Liver (tissue), 8 donors: ENCODE measurements at regions not wholly inside any gene's neighbourhood (a gene's known extent, or its start where the extent isn't known, plus 50 kb on each side); places are given as distances from the start of the nearest gene placed in this dataset.
A peak's percentile ranks its signal among the peaks of the same experiment; 100 is the strongest.

Experiments used
- DNase-seq: peaks from one replicate; pipeline ENCODE4 v3.0.0-alpha.2; 2017; ENCODE audit warnings: low spot score
- H3K27ac ChIP-seq, 2 donors: one replicate each; pipeline ENCODE4 v1.7.0; 2013; ENCODE audit warnings: inconsistent platforms in 2 of 2, low read length in 2 of 2, control low read depth in 1 of 2, low read depth in 1 of 2, mild to moderate bottlenecking in 1 of 2
- H3K27me3 ChIP-seq, 4 donors: one replicate each; pipeline versions ENCODE4 v1.6.1 to v1.7.0; 2013; ENCODE audit warnings: low read length in 3 of 4, inconsistent platforms in 1 of 4, mild to moderate bottlenecking in 1 of 4, moderate library complexity in 1 of 4; ENCODE audit not compliant: control insufficient read depth in 4 of 4, insufficient read depth in 4 of 4
- H3K36me3 ChIP-seq, 4 donors: one replicate each; pipeline versions ENCODE4 v1.6.1 to v1.7.0; 2013; ENCODE audit warnings: low read length in 3 of 4, mild to moderate bottlenecking in 3 of 4, low read depth in 1 of 4, moderate library complexity in 1 of 4; ENCODE audit not compliant: control insufficient read depth in 4 of 4, insufficient read depth in 3 of 4
- H3K4me1 ChIP-seq, 4 donors: one replicate each; pipeline versions ENCODE4 v1.6.1 to v1.7.0; 2013; ENCODE audit warnings: low read length in 3 of 4, mild to moderate bottlenecking in 3 of 4, moderate library complexity in 1 of 4; ENCODE audit not compliant: control insufficient read depth in 4 of 4, insufficient read depth in 4 of 4
- H3K4me3 ChIP-seq, 3 donors: one replicate each; pipeline versions ENCODE4 v1.6.1 to v1.7.0; 2013; ENCODE audit warnings: low read length in 3 of 3, control low read depth in 1 of 3, low read depth in 1 of 3, mild to moderate bottlenecking in 1 of 3
- H3K9ac ChIP-seq, 2 donors: one replicate each; pipeline ENCODE4 v1.7.0; 2013; ENCODE audit warnings: low read length in 2 of 2, mild to moderate bottlenecking in 2 of 2, moderate library complexity in 2 of 2, control low read depth in 1 of 2, low read depth in 1 of 2
- H3K9me3 ChIP-seq, 4 donors: one replicate each; pipeline versions ENCODE4 v1.6.1 to v1.7.0; 2013; ENCODE audit warnings: low read length in 3 of 4; ENCODE audit not compliant: control insufficient read depth in 4 of 4
- ATF3 ChIP-seq: IDR thresholded peaks from 2 replicates; pipeline ENCODE4 v1.6.1; 2016; ENCODE audit warnings: antibody characterized with exemption
- CTCF ChIP-seq: fragments of 150-350 bp; IDR thresholded peaks from 2 replicates; pipeline ENCODE4 v1.5.1; 2017; ENCODE audit warnings: improper control_type of control experiment, low read depth, low read length; ENCODE audit not compliant: missing input control
- FOXA1 ChIP-seq: IDR thresholded peaks from 2 replicates; pipeline ENCODE4 v1.6.1; 2016; ENCODE audit warnings: antibody characterized with exemption
- FOXA2 ChIP-seq: IDR thresholded peaks from 2 replicates; pipeline ENCODE4 v1.6.1; 2016; ENCODE audit warnings: antibody characterized with exemption
- GABPA ChIP-seq, 2 donors: IDR thresholded peaks in 1 of 2; conservative IDR thresholded peaks in 1 of 2; 2 replicates each; pipeline ENCODE4 v1.6.1; 2016; ENCODE audit warnings: antibody characterized with exemption in 2 of 2, mild to moderate bottlenecking in 1 of 2, moderate library complexity in 1 of 2
- HNF4A ChIP-seq, 2 donors: conservative IDR thresholded peaks; 2 replicates each; pipeline ENCODE4 v1.6.1; 2016; ENCODE audit warnings: antibody characterized with exemption in 2 of 2, mild to moderate bottlenecking in 2 of 2
- HNF4G ChIP-seq: IDR thresholded peaks from 2 replicates; pipeline ENCODE4 v1.6.1; 2016; ENCODE audit warnings: antibody characterized with exemption
- JUND ChIP-seq, 2 donors: IDR thresholded peaks; 2 replicates each; pipeline ENCODE4 v1.6.1; 2016; ENCODE audit warnings: antibody characterized with exemption in 2 of 2
- MAX ChIP-seq: IDR thresholded peaks from 2 replicates; pipeline ENCODE4 v1.6.1; 2016; ENCODE audit warnings: antibody characterized with exemption
- NR2F2 ChIP-seq: IDR thresholded peaks from 2 replicates; pipeline ENCODE4 v1.6.1; 2016; ENCODE audit warnings: antibody characterized with exemption
- RAD21 ChIP-seq, 2 donors: IDR thresholded peaks; 2 replicates each; pipeline ENCODE4 v1.6.1; 2016; ENCODE audit warnings: antibody characterized with exemption in 2 of 2, mild to moderate bottlenecking in 2 of 2
- RXRA ChIP-seq, 2 donors: IDR thresholded peaks; 2 replicates each; pipeline ENCODE4 v1.6.1; 2017 to 2018; ENCODE audit warnings: antibody characterized with exemption in 2 of 2, mild to moderate bottlenecking in 1 of 2
- SP1 ChIP-seq: IDR thresholded peaks from 2 replicates; pipeline ENCODE4 v1.6.1; 2018; ENCODE audit warnings: antibody characterized with exemption, mild to moderate bottlenecking
- TAF1 ChIP-seq: conservative IDR thresholded peaks from 2 replicates; pipeline ENCODE4 v1.6.1; 2016; ENCODE audit warnings: antibody characterized with exemption, mild to moderate bottlenecking
- YY1 ChIP-seq: IDR thresholded peaks from 2 replicates; pipeline ENCODE4 v1.6.1; 2016; ENCODE audit warnings: antibody characterized with exemption, mild to moderate bottlenecking
- ZBTB33 ChIP-seq: IDR thresholded peaks from 2 replicates; pipeline ENCODE4 v1.6.1; 2016; ENCODE audit warnings: antibody characterized with exemption
- WGBS: extraction: QIAGEN DNeasy Blood & Tissue Kit; methylation state at CpG from one replicate; pipeline ENCODE4 v1.1.7; 2013; 5-methylcytosine and 5-hydroxymethylcytosine counted together
- donor health status: healthy.
- donor health status: healthy.
- donor health status: healthy.
- donor health status: healthy.
- donor health status: healthy.

GRCh38 chr2:12151716-12152115, 405.3 kb downstream of the LPIN1 start:
- no peaks in the 10 kb centered on the region for H3K9me3 ChIP-seq
- no peak overlapping the region for H3K27ac ChIP-seq
- no peak for DNase-seq
- H3K27me3 ChIP-seq: peaks cover 0 to 2% (median 0%) of the 10 kb centered on the region in 4 donors
- 69% methylated on average over 6 of the region's 6 CpGs for WGBS
- no peaks in the 10 kb centered on the region for H3K36me3 ChIP-seq
- no peak for TF ChIP-seq JUND (IDR thresholded peaks at IDR 0.05)
- TF ChIP-seq GABPA (IDR thresholded peaks at IDR 0.05 in 1 of 2, conservative IDR thresholded peaks at IDR 0.05 in 1 of 2): no peak
- no peak for TF ChIP-seq TAF1
- no peak for TF ChIP-seq YY1
- TF ChIP-seq FOXA2: no peak
- no peak for TF ChIP-seq NR2F2
- TF ChIP-seq HNF4G: no peak
- H3K4me1 ChIP-seq: peaks cover 0 to 2% (median 0%) of the 10 kb centered on the region in 4 donors
- no peak overlapping the region for H3K9ac ChIP-seq
- no peak overlapping the region for H3K4me3 ChIP-seq

GRCh38 chr2:12152888-12153287, 406.5 kb downstream of the LPIN1 start:
- no peaks in the 10 kb centered on the region for H3K9me3 ChIP-seq
- TF ChIP-seq MAX: no peak
- no peak for TF ChIP-seq ZBTB33
- no peak for TF ChIP-seq NR2F2
- H3K27me3 ChIP-seq: peaks cover 0 to 2% (median 0%) of the 10 kb centered on the region in 4 donors
- no peak overlapping the region for H3K27ac ChIP-seq
- H3K9ac ChIP-seq: no peak overlapping the region
- 22% methylated on average over 3 of the region's 3 CpGs for WGBS
- peaks cover 0 to 2% (median 0%) of the 10 kb centered on the region in 4 donors for H3K4me1 ChIP-seq
- DNase-seq: no peak
- no peaks in the 10 kb centered on the region for H3K36me3 ChIP-seq
- H3K4me3 ChIP-seq: no peak overlapping the region

GRCh38 chr2:12155303-12156051, 409.0 kb downstream of the LPIN1 start:
- WGBS: 69% methylated on average over 6 of the region's 6 CpGs
- DNase-seq: no peak
- H3K27me3 ChIP-seq: peaks cover 0 to 2% (median 0%) of the 10 kb centered on the region in 4 donors
- no peaks in the 10 kb centered on the region for H3K9me3 ChIP-seq
- no peaks in the 10 kb centered on the region for H3K36me3 ChIP-seq
- no peak overlapping the region for H3K9ac ChIP-seq
- peaks cover 0 to 2% (median 0%) of the 10 kb centered on the region in 4 donors for H3K4me1 ChIP-seq
- no peak overlapping the region for H3K27ac ChIP-seq
- H3K4me3 ChIP-seq: no peak overlapping the region
- no peak for TF ChIP-seq ZBTB33
- TF ChIP-seq TAF1: no peak
- TF ChIP-seq ATF3: no peak
- TF ChIP-seq CTCF: no peak
- TF ChIP-seq HNF4A (conservative IDR thresholded peaks at IDR 0.05): no peak
- TF ChIP-seq FOXA1: no peak
- no peak for TF ChIP-seq JUND (IDR thresholded peaks at IDR 0.05)
- TF ChIP-seq NR2F2: peak; percentile 54
- peak in 1 of 2 donors; percentile 14 for TF ChIP-seq RAD21 (IDR thresholded peaks at IDR 0.05)
- TF ChIP-seq SP1: no peak
- TF ChIP-seq RXRA (IDR thresholded peaks at IDR 0.05): peak in 1 of 2 donors; percentile 8
